Stimulated activated naive CD8-positive, alpha-beta T cell treated with anti-CD3 and anti-CD28 coated beads, Interleukin-15, Interleukin-2, amounts not matched to agents 100 U/mL and 50 U/mL, for 24 hours (primary cell): ENCODE measurements at regions not wholly inside any gene's neighbourhood (a gene's known extent, or its start where the extent isn't known, plus 50 kb on each side); places are given as distances from the start of the nearest gene placed in this dataset.
A peak's percentile ranks its signal among the peaks of the same experiment; 100 is the strongest.

Source experiments
- ATAC-seq: fragments of 150-1000 bp; cut with Tn5 transposase; one replicate; pipeline ENCODE4 v1.10.0; 2021
- DNase-seq: peaks from one replicate; pipeline ENCODE4 v3.0.0; 2021

- no peak for DNase-seq
- no peak for ATAC-seq
These were observed 508.9 kb downstream of the FBXO15 start for GRCh38 chr18:73638709-73639108.

GRCh38 chr18:73636355-73636754 lies 511.3 kb downstream of the FBXO15 start:
- ATAC-seq (no peak), DNase-seq (no peak)

- no peak for ATAC-seq
These were observed 520.8 kb downstream of the FBXO15 start for GRCh38 chr18:73626859-73627258.

GRCh38 chr18:73626221-73626620 lies 521.4 kb downstream of the FBXO15 start:
- ATAC-seq (no peak), DNase-seq (no peak)

More at GRCh38 chr18:73626859-73627258, 520.8 kb downstream of the FBXO15 start:
- DNase-seq = no peak

DNA sequence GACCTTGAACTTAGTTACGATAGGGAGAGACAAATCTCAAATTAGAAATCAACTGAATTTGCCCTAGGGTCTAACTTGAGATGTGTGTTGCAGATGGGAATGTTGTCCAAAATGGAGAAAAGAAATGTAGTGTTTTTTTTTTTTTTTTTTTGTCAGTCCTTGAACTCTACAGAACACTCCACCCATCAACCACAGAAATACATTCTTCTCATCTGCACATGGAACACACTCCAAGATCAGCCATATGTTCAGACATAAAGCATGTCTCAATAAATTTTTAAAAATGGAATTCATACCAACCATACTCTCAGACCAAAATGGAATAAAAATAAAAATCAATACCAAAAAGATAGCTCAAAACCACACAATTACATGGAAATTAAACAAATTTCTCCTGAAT lies 526.5 kb downstream of the FBXO15 start:
- no peak for ATAC-seq
- DNase-seq = no peak

GRCh38 chr18:73617981-73618380 lies 529.7 kb downstream of the FBXO15 start:
- ATAC-seq = no peak

DNA sequence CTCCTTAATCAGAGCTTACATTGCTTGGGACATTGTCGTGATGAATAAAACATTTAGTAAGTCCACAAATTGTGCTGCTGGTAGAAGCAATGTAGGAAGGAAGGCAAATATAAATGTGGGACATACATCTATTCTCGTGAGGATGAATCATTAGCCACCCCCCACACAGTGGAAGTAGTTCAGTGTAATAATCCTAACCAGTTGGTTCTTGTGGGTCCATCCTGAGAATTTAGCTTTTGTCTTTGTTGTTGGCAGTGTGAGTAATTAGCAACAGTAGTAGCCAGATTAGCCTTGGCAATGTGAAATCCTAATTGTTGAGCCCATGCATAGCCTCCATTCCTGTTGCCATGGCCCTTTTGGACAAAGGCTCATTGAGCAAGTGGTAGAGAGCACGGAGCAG lies 532.1 kb downstream of the FBXO15 start:
- no peak for ATAC-seq

More at GRCh38 chr18:73617981-73618380, 529.7 kb downstream of the FBXO15 start:
- DNase-seq = no peak

GRCh38 chr18:73614812-73615211 lies 532.8 kb downstream of the FBXO15 start:
- DNase-seq = no peak
- ATAC-seq = no peak

More for the DNA sequence above, 532.1 kb downstream of the FBXO15 start:
- no peak for DNase-seq

GRCh38 chr18:73613706-73614340 lies 533.8 kb downstream of the FBXO15 start:
- ATAC-seq (no peak), DNase-seq (no peak)

GRCh38 chr18:73597832-73598615 lies 549.6 kb downstream of the FBXO15 start:
- no peak for DNase-seq
- peak; percentile 19 for ATAC-seq

- ATAC-seq (no peak), DNase-seq (no peak)
These were observed 552.9 kb downstream of the FBXO15 start for GRCh38 chr18:73594749-73595148.

- ATAC-seq = no peak
- DNase-seq = no peak
These were observed 554.4 kb downstream of the FBXO15 start for GRCh38 chr18:73593207-73593606.

- no peak for ATAC-seq
- no peak for DNase-seq
These were observed 556.7 kb downstream of the FBXO15 start for GRCh38 chr18:73590950-73591349.

- DNase-seq (no peak), ATAC-seq (no peak)
These were observed 567.9 kb downstream of the FBXO15 start for GRCh38 chr18:73579698-73580097.

GRCh38 chr18:73577365-73577764 lies 570.3 kb downstream of the FBXO15 start:
- ATAC-seq = no peak
- no peak for DNase-seq

- ATAC-seq = no peak
- DNase-seq = no peak
These were observed 583.6 kb downstream of the FBXO15 start for GRCh38 chr18:73563901-73564472.

GRCh38 chr18:73563345-73563744 lies 584.3 kb downstream of the FBXO15 start:
- no peak for ATAC-seq
- DNase-seq = no peak

DNA sequence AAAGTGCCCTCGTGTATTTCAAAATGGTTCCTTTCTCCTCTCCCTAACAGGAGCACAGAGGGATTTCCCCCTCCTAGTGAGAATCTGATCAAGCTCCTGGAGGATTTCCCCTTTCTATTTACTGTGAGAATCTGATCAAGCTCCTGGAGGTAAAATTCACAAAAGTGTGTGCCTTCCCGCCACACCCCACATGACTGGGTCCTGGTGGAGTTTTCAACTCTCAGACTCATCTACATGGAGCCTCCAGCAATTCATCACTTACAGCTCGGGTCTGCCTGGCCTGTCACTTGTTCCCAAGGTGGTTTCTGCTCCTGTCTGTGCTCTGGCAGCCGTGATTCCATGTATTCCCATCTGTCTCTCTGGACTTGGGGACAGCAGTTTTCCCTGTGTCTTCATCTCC lies 590.7 kb downstream of the FBXO15 start:
- no peak for DNase-seq
- no peak for ATAC-seq

GRCh38 chr18:73552171-73552570 lies 595.5 kb downstream of the FBXO15 start:
- ATAC-seq = no peak
- DNase-seq = no peak

- no peak for ATAC-seq
- no peak for DNase-seq
These were observed 596.4 kb downstream of the FBXO15 start for GRCh38 chr18:73551211-73551610.

- no peak for DNase-seq
- no peak for ATAC-seq
These were observed 598.4 kb downstream of the FBXO15 start for GRCh38 chr18:73549236-73549635.

GRCh38 chr18:73545472-73545871 lies 602.2 kb downstream of the FBXO15 start:
- DNase-seq (no peak), ATAC-seq (no peak)

- ATAC-seq (no peak), DNase-seq (no peak)
These were observed 603.0 kb downstream of the FBXO15 start for GRCh38 chr18:73544617-73545016.
